ENCODE measurements at regions not wholly inside any gene's neighbourhood (a gene's known extent, or its start where the extent isn't known, plus 50 kb on each side); places are given as distances from the start of the nearest gene placed in this dataset.

- TF ChIP-seq CTCF (optimal IDR thresholded peaks at IDR 0.05 in 1 of 3, IDR thresholded peaks at IDR 0.05 in 1 of 3, conservative IDR thresholded peaks at IDR 0.05 in 1 of 3; ENCODE audit: extremely low read depth in 1 of 3, insufficient read depth in 2 of 3, low read length in 3 of 3) (no peak), EZH2 (IDR thresholded peaks at IDR 0.05; ENCODE audit: low read length) (no peak)
These were observed 63.7 kb downstream of the ZIC1 start for GRCh38 chr3:147472846-147473245.

All from keratinocyte (primary cell).